ENCODE measurements at regions not wholly inside any gene's neighbourhood (a gene's known extent, or its start where the extent isn't known, plus 50 kb on each side); places are given as distances from the start of the nearest gene placed in this dataset.
A peak's percentile ranks its signal among the peaks of the same experiment; 100 is the strongest.

- no peak for DNase-seq
- in situ Hi-C loops (cut with MboI; ENCODE audit: low pct_unique_long_range_greater_than_20kb, low sequenced_read_pairs) = no loop called here
Observed at GRCh38 chr9:131809941-131810344, 70.1 kb upstream of the RAPGEF1 start.

- no peak for DNase-seq
- in situ Hi-C loops (cut with MboI; ENCODE audit: low pct_unique_long_range_greater_than_20kb, low sequenced_read_pairs) = no loop called here
Observed at GRCh38 chr9:131808291-131808690, 68.4 kb upstream of the RAPGEF1 start.

- DNase-seq = no peak
- in situ Hi-C loops (cut with MboI; ENCODE audit: low pct_unique_long_range_greater_than_20kb, low sequenced_read_pairs) = no loop called here
Observed at GRCh38 chr9:131807144-131807983, 67.5 kb upstream of the RAPGEF1 start.

- DNase-seq = no peak
- in situ Hi-C loops (cut with MboI; ENCODE audit: low pct_unique_long_range_greater_than_20kb, low sequenced_read_pairs) = no loop called here
Observed at GRCh38 chr9:131805803-131806202, 65.9 kb upstream of the RAPGEF1 start.

- no peak for DNase-seq
- in situ Hi-C loops (cut with MboI; ENCODE audit: low pct_unique_long_range_greater_than_20kb, low sequenced_read_pairs) = no loop called here
Observed at GRCh38 chr9:131804826-131805225, 65.0 kb upstream of the RAPGEF1 start.

GRCh38 chr9:131803758-131804411, 64.0 kb upstream of the RAPGEF1 start:
- DNase-seq = no peak
- in situ Hi-C loops (cut with MboI; ENCODE audit: low pct_unique_long_range_greater_than_20kb, low sequenced_read_pairs) = no loop called here

- in situ Hi-C loops (cut with MboI; ENCODE audit: low pct_unique_long_range_greater_than_20kb, low sequenced_read_pairs) = no loop called here
Observed at GRCh38 chr9:131801810-131802209, 61.9 kb upstream of the RAPGEF1 start.

GRCh38 chr9:131800843-131801242, 61.0 kb upstream of the RAPGEF1 start:
- no peak for DNase-seq
- in situ Hi-C loops (cut with MboI; ENCODE audit: low pct_unique_long_range_greater_than_20kb, low sequenced_read_pairs) = no loop called here

More at GRCh38 chr9:131801810-131802209, 61.9 kb upstream of the RAPGEF1 start:
- DNase-seq = peak; percentile 3

- in situ Hi-C loops (cut with MboI; ENCODE audit: low pct_unique_long_range_greater_than_20kb, low sequenced_read_pairs) = no loop called here
- DNase-seq = no peak
Observed at GRCh38 chr9:131800366-131800765, 60.5 kb upstream of the RAPGEF1 start.

GRCh38 chr9:131799177-131799823, 59.4 kb upstream of the RAPGEF1 start:
- in situ Hi-C loops (cut with MboI; ENCODE audit: low pct_unique_long_range_greater_than_20kb, low sequenced_read_pairs) = no loop called here
- peak; percentile 51 for DNase-seq

- no peak for DNase-seq
- in situ Hi-C loops (cut with MboI; ENCODE audit: low pct_unique_long_range_greater_than_20kb, low sequenced_read_pairs) = no loop called here
Observed at GRCh38 chr9:131798246-131798645, 58.4 kb upstream of the RAPGEF1 start.

GRCh38 chr9:131794393-131794792, 54.5 kb upstream of the RAPGEF1 start:
- no peak for DNase-seq
- in situ Hi-C loops (cut with MboI; ENCODE audit: low pct_unique_long_range_greater_than_20kb, low sequenced_read_pairs) = no loop called here

GRCh38 chr9:131791542-131792254, 51.8 kb upstream of the RAPGEF1 start:
- DNase-seq = no peak
- in situ Hi-C loops (cut with MboI; ENCODE audit: low pct_unique_long_range_greater_than_20kb, low sequenced_read_pairs) = no loop called here

Measured in KBM-7 (cell line).